Gastrocnemius medialis (tissue), 4 donors: ENCODE measurements at regions not wholly inside any gene's neighbourhood (a gene's known extent, or its start where the extent isn't known, plus 50 kb on each side); places are given as distances from the start of the nearest gene placed in this dataset.

Experiments used
- POLR2A ChIP-seq, 2 donors: fragments of 450-650 bp; IDR thresholded peaks; one replicate each; pipeline ENCODE4 v1.6.1; 2017; ENCODE audit warnings: antibody characterized with exemption in 2 of 2, mild to moderate bottlenecking in 2 of 2, moderate library complexity in 2 of 2
- TF ChIP-seq, protein P1 (sequence below), 5 experiments: fragments of 450-650 bp in 3 of 5; fragments of 200-600 bp in 2 of 5; sonication (generic) in 2 of 5; IDR thresholded peaks in 4 of 5; conservative IDR thresholded peaks in 1 of 5; 1 replicate in 4 of 5; 2 replicates in 1 of 5; pipeline ENCODE4 v1.5.1; 2016 to 2019; ENCODE audit warnings: antibody characterized with exemption in 5 of 5, mild to moderate bottlenecking in 3 of 5, moderate library complexity in 3 of 5

DNA sequence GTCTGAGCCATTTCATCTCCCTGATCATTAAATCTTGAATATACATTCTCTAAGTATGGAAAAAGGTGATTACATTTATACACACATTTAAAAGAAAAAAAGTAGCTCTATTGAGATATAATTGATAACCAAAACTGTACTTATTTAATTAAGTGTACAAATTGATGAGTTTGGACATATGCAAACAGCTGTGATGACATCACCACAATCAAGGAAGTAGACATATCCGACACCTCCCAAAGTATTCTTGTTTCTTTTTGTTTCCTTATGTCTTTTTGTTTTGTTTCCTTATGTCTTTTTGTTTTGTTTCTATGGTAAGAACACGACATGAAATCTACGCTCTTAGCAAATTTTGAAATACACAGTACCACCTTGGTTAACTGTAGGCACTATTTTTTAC is 1393.9 kb upstream of the MIR17HG start:
- TF ChIP-seq, protein P1, sequence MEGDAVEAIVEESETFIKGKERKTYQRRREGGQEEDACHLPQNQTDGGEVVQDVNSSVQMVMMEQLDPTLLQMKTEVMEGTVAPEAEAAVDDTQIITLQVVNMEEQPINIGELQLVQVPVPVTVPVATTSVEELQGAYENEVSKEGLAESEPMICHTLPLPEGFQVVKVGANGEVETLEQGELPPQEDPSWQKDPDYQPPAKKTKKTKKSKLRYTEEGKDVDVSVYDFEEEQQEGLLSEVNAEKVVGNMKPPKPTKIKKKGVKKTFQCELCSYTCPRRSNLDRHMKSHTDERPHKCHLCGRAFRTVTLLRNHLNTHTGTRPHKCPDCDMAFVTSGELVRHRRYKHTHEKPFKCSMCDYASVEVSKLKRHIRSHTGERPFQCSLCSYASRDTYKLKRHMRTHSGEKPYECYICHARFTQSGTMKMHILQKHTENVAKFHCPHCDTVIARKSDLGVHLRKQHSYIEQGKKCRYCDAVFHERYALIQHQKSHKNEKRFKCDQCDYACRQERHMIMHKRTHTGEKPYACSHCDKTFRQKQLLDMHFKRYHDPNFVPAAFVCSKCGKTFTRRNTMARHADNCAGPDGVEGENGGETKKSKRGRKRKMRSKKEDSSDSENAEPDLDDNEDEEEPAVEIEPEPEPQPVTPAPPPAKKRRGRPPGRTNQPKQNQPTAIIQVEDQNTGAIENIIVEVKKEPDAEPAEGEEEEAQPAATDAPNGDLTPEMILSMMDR (IDR thresholded peaks at IDR 0.05 in 4 of 5, conservative IDR thresholded peaks at IDR 0.05 in 1 of 5), result no peak
- no peak for TF ChIP-seq POLR2A (IDR thresholded peaks at IDR 0.05)
